HPDE6-E6E7 (cell line): ENCODE measurements at regions not wholly inside any gene's neighbourhood (a gene's known extent, or its start where the extent isn't known, plus 50 kb on each side); places are given as distances from the start of the nearest gene placed in this dataset.

Source experiments
- DNase-seq: peaks from one replicate; pipeline ENCODE4 v3.0.0; 2011; ENCODE audit warnings: missing footprints; ENCODE audit errors: extremely low spot score

- DNase-seq = no peak
These were observed 64.3 kb upstream of the VANGL1 start for GRCh38 chr1:115577513-115577912.

- no peak for DNase-seq
These were observed 66.1 kb upstream of the VANGL1 start for GRCh38 chr1:115575661-115576060.

- no peak for DNase-seq
These were observed 69.1 kb upstream of the VANGL1 start for GRCh38 chr1:115572710-115573109.

GRCh38 chr1:115567431-115567830, 74.3 kb upstream of the VANGL1 start:
- DNase-seq = no peak

- no peak for DNase-seq
These were observed 76.0 kb upstream of the VANGL1 start for GRCh38 chr1:115565791-115566190.

GRCh38 chr1:115565353-115565752, 76.4 kb upstream of the VANGL1 start:
- DNase-seq = no peak

- DNase-seq = no peak
These were observed 77.6 kb upstream of the VANGL1 start for GRCh38 chr1:115564201-115564600.

- DNase-seq = no peak
These were observed 81.7 kb upstream of the VANGL1 start for GRCh38 chr1:115560027-115560426.

- DNase-seq = no peak
These were observed 83.5 kb upstream of the VANGL1 start for GRCh38 chr1:115558275-115558674.

GRCh38 chr1:115557715-115558114, 84.1 kb upstream of the VANGL1 start:
- no peak for DNase-seq

- DNase-seq = no peak
These were observed 85.5 kb upstream of the VANGL1 start for GRCh38 chr1:115556236-115556635.

- no peak for DNase-seq
These were observed 86.3 kb upstream of the VANGL1 start for GRCh38 chr1:115555446-115555845.

GRCh38 chr1:115547696-115548095, 94.1 kb upstream of the VANGL1 start:
- no peak for DNase-seq

GRCh38 chr1:115546846-115547245, 94.9 kb upstream of the VANGL1 start:
- no peak for DNase-seq

- DNase-seq = peak; percentile 93
These were observed 95.7 kb upstream of the VANGL1 start for GRCh38 chr1:115545791-115546733.

- DNase-seq = no peak
These were observed 96.6 kb upstream of the VANGL1 start for GRCh38 chr1:115545096-115545720.

- DNase-seq = no peak
These were observed 97.6 kb upstream of the VANGL1 start for GRCh38 chr1:115544131-115544530.

- no peak for DNase-seq
These were observed 98.5 kb upstream of the VANGL1 start for GRCh38 chr1:115543247-115543646.

- no peak for DNase-seq
These were observed 102.0 kb upstream of the VANGL1 start for GRCh38 chr1:115539736-115540135.

GRCh38 chr1:115539061-115539460, 102.7 kb upstream of the VANGL1 start:
- no peak for DNase-seq

- DNase-seq = no peak
These were observed 103.2 kb upstream of the VANGL1 start for GRCh38 chr1:115538579-115538978.

- DNase-seq = no peak
These were observed 104.4 kb upstream of the VANGL1 start for GRCh38 chr1:115537415-115537814.

GRCh38 chr1:115536279-115536816, 105.4 kb upstream of the VANGL1 start:
- DNase-seq = no peak
